ENCODE measurements at regions not wholly inside any gene's neighbourhood (a gene's known extent, or its start where the extent isn't known, plus 50 kb on each side); places are given as distances from the start of the nearest gene placed in this dataset.
"Not testable (repeated sequence)": the region's sequence is repeated elsewhere in the genome, so short reads cannot be mapped to it uniquely, and the experiment has no call there.

DNA sequence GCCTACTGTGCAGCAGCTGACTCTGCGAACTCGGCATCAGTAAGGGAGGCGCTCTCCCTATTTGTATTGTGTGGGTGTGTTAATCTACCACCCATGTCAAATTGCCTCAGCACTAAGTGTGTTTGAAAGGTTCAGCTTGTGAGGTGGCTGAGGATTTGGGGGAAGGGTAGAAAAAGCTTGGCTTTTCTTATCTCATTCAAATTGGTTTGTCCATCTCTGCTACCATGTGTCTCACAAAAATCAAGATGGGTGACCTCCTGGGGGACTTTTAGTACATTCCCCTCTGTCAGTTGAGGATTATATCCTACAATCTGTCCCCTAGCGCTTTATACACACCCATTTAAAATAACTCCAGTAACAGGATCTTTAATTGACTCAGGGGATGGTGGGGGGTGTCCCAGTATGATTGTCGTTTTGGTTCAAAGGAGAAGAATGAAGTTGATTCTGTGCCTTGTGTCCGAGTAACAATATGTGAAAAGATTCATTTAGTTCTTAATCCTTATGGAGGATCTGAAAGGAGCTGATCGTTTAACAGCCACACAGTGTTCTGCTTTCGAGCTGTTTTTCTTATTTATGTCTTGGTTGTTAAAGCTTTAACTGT is 609.6 kb downstream of the PKHD1 start:
- DNase-seq (ENCODE audit: low spot score) = no peak

DNA sequence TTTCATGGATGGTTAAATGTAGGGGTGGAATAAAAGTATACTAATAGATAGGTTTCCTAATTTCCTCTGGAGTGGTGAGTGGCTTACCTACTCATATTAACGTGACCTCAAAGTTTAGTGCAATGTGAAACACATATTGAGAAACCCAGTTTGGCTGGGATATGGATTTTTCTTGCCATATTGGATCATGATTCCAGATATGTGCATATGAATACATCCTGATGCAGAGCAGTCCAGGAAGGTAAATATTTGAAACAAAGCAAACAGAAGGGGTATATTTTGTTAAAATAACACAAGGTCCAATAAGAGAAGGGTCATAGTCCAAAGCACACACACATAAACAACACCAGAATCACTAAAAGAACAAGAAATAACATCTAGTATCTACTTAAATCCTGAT is 608.1 kb downstream of the PKHD1 start:
- DNase-seq (ENCODE audit: low spot score) = no peak

DNA sequence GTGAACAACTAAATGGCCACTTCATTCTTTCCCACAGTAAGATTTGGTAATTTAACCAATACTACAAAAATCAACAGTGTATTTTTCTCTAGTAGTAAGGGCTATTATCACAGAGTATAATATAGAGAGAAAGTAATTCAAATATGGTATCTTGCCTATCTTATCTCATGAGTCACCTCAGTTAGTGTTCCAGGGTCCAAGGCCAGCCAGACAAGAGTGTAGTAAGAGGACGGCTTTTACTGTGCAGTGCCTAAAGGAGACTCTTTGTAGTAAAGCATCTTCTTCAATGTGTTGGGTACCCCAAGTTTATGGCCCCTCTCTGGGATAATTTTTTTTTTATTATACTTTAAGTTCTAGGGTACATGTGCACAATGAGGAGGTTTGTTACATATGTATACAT is 607.4 kb downstream of the PKHD1 start:
- no peak for DNase-seq (ENCODE audit: low spot score)

DNA sequence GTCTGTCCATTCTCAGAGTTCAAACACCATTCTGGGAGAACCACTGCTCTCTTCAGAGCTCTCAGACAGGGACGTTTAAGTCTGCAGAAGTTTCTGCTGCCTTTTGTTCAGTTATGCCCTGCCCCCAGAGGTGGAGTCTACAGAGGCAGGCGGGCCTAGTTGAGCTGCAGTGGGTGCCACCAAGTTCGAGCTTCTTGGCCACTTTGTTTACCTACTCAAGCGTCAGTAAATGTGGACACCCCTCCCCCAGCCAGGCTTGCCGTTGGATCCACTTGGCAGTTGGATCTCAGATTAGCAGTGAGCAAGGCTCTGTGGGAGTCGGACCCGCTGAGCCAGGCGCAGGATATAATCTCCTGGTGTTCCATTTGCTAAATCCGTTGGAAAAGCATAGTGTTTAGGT is 601.5 kb downstream of the PKHD1 start:
- DNase-seq (ENCODE audit: low spot score) = not testable (repeated sequence)

DNA sequence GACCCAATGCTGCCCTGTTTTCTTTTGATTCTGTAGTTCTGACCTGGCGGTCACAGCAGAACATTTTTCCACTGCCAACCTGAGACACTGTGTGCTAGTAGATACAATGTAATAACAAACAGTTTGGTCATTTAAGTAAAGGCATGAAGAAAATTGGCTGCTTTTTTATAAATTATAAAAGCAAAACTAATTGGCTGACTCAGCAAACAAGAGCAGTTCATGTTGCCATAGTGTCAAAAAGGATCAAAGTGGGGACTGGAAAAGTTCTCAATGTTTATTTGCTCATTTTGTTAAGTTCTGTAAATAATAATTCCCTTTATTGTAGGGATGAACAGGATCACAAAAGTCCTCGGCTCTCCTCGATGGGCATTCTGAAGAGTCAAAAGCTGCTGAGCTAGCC is 599.5 kb downstream of the PKHD1 start:
- DNase-seq (ENCODE audit: low spot score) = no peak

DNA sequence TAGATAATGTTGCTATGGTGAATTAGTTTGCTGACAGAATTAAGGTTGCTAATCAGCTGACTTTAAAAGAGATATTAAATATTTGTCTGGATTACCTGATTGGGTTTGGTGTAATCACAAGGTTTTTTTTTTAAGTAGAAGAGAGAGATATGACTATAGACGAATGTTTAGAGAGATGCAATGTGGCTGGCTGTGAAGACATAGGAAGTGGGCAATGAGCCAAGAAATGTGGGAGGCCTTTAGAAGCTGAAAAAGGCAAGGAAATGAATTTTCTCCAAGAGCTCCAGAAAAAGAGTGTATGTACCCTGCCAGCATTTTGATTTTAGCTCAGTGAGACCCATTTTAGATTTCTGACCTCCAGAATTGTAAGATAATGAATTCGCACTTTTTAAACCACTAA is 598.3 kb downstream of the PKHD1 start:
- DNase-seq (ENCODE audit: low spot score) = no peak

DNA sequence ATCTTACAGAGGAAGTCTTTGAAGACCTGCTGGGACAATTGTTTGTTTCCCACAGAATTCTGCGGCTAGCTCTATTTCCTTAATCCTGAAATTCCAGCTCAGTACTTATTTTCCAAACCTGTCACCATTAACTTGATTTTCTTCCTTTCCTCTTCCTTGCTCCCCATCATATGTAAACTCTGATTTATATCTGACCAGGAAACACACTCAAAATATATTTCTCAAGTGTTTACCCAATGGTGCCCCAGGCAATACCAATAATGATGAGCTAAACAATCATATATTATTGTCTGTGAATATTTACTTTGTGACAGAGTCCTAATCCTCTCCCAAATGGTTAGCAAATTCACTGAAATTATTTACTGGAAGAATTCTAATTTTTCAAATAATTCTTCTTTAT is 597.3 kb downstream of the PKHD1 start:
- DNase-seq (ENCODE audit: low spot score) = no peak

DNA sequence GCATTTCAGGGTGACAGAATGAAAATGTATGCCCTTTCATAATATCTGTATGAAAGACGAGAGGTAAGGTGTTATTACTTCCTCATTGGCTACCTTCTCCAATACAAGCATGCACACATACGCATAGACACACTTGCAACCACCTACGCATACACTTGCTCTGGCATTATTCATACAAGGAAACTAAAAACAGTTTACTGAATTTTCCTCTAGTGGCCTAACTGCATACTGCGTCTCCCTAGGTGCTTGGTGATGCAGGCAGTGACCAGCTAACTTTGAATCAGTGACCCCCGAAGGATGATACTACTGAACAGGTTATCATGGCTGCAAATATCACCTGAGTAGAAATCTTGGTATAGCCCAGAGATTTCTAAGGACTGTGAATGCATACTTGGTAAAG is 593.1 kb downstream of the PKHD1 start:
- DNase-seq (ENCODE audit: low spot score) = no peak

DNA sequence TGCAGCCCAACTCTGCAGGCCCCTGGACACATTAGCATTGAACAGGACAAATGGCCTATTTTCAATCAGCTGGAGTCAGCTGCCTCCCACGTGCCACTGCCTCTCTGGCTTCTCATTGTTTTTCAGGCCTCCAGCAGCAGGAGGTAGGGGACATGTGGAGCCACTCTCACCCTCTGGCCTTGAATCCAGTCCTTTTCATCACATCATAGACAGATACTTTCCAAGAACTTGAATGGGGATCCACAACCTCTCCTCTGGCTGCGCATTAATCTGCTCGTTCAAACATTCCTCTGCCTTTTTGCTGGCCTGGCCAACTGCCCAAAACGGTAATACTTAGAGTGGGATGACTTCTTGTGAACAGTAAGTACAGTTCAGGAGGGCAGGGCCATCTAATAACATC is 592.3 kb downstream of the PKHD1 start:
- no peak for DNase-seq (ENCODE audit: low spot score)

DNA sequence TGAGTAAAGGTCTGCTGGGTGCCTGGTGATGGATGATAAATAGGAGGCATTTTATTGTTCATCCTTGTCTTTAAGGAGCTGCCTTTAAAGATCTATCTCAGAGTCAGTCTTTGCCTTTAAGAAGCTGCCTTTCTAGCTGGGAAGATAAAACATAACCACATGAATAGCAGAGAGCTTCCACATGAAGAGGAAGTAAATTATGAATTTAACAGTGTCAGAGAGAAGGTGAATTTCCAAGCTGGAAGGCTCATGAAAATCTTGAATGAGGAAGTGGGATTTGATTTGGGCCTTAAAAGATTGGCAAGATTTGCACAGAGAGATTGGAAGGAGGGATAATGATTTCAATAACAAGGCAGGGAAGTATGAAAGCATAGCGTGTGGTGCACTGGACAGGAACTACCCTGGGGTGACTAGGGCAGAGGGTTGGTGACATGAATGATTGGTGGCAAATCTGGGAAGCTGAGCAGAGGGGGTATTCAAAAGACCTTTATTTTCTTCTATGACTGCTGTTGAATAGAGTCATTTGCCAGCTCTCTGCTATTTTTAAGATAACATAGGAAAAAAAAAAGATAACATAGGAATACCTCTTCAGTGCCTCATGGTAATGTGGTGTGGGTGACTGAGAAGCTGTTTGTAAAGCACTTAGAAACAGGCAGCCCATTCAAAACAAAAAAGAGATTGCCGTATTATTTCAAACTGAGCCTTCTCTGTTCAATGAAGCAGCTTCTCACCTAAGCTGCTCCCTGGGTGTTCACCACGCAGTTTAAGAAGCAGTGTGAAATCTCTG is 591.6 kb downstream of the PKHD1 start:
- no peak for DNase-seq (ENCODE audit: low spot score)

DNA sequence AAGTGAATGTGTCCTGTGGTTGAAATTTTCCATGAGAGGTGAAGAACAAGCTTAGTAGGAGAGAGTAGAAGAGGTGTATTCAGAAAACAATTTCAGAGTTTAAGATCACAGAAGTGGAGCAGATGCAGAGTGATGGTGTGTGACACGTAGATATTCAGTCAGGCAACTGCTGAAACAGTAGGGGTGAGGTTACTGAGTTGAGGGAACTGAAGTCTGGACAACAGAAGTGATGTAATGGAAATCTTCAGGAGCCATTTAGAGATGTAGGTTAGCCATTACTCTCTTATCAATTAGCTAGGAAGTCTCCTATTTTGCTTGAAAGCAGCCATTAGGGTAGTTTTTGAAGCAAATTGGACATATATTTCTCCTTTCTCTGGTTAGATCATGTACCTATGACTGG is 584.4 kb downstream of the PKHD1 start:
- no peak for DNase-seq (ENCODE audit: low spot score)

DNA sequence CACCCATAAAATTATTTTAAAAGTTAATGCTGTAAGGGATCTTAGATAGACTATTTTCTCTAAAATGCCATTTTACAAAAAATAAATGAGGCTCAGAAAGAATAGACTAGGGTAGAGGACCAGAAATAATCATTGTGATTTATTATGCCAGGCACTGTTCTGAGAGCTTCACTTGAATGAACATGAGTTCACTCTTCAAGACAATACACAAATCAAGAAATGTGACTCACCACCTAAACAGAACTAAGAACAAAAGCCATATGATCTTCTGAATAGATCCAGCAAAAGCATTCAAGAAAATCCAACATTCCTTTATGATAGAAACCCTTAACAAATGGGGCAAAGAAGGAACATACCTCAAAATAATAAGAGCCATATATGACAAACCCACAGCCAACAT is 582.0 kb downstream of the PKHD1 start:
- no peak for DNase-seq (ENCODE audit: low spot score)

DNA sequence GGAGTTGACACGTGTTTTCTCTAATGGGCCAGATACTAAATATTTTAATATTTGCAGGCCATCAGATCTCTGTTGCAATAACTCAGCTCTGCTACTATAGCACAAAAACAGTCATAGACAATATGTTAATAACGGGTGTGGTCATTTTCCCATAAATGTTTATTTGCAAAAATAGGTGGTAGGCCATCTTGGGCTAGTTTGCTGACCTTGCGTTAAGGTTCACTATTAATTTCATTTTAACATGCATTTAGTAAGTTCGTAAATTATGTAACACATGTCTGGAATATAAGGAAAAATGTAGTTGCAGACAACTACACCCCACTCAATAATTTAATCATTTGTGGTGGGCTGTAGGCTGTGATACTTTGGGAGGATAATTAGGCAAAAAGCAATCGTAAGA is 577.8 kb downstream of the PKHD1 start:
- DNase-seq (ENCODE audit: low spot score) = no peak

DNA sequence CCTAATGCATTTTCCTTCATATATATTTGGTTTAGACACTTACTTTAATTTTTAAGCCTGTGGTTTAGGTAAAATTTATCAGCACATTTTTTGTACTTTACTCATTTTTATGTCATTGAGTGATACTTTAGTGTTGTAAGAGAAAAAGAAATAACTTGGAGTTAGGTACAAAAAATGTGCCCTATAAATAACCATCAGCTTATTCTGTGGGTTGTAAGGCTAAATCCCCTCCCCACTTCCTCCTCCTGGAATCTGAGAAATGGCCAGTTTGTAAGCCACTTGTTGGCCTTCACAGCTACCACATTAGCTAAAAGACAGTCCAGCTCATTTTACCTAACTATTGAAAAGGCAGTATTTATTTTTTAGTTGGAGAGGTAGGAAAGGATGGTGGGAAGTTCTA is 576.3 kb downstream of the PKHD1 start:
- DNase-seq (ENCODE audit: low spot score) = no peak

DNA sequence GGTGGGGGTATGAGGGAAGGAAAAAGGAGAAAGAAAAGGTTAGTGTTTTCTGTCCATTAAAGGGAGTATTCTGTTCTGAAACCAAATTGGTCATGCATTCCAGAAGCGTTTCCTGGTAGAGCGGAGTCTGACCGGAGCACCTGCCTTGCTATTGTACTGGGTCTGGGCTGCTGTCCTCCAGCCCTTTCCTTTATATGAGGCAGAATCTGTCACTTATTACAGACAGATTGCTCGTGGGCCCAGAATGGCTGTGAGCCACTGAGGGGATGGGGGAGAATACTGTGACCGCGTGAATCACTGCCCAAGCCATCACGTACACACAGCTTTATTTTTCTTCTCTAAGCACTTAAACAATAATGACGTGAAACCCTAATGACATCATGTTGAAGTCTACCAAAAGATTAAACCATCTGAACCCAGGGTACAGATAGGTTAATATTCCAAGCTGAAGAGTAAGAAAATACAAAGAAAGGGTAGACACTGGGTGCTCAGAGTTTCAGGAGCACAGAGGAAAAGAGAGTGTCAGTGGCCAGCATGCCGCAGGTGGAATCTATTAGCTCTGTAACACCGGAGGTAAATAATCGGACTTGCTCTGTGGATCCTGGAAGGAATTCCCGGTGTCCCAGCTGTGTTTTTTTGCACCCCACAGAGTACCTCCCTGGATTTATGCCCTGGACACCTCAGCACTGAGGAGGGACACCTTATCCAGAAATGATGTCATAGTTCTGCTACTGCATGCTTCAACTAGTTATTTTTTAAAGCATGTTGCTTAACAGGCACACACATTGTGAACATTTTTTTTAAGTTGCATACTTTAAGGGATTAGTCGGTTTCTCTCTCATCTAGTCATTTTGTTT is 573.3 kb downstream of the PKHD1 start:
- DNase-seq (ENCODE audit: low spot score) = no peak

DNA sequence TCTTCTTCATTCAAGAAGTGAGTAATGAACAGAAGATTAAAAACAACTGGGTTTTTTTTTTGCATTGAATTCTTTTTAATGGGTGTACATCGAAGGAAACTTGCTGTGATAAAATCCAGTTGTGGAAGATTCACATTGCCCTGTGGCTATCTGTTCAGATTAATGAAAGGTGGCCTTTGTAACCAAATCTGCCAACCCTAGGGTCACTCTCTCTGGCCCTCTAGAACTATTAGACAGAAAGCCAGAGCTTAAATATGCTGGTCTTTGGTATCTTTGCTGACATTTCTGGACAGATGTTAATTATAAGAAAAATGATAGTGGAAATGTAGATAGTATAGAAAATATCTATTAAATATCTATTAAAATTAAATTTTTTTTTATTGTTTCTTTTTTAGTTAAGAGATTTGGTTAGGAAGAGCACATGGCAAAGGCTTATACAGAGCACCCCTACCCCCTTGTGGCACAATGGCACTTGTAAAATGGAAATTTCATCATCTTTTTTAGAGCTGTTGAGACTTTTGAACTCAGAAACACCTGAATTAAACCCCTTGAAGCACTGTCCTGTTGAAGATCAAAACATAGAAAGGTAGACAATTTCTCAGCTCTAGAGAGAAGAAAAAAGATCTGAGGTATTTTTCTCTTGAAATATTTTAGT is 572.5 kb downstream of the PKHD1 start:
- DNase-seq (ENCODE audit: low spot score) = no peak

DNA sequence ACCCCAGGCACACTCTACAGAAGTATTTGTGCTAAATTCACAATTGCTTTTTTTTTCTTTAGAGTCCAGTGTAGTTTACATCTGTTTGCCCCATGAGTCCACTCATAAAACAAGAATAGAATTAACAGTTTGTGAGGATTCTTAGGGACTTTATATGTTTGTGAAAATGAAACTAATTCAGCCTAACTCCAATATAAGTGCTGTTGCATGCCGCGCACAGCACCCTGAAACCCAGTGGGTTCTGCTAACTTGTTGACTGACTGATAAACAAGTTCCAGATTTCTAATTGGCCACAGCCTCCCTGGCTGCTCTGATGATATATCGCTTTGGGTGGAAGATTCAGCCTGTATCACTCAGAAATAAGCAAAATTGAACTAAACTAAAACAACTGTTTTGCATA is 561.4 kb downstream of the PKHD1 start:
- DNase-seq (ENCODE audit: low spot score) = no peak

DNA sequence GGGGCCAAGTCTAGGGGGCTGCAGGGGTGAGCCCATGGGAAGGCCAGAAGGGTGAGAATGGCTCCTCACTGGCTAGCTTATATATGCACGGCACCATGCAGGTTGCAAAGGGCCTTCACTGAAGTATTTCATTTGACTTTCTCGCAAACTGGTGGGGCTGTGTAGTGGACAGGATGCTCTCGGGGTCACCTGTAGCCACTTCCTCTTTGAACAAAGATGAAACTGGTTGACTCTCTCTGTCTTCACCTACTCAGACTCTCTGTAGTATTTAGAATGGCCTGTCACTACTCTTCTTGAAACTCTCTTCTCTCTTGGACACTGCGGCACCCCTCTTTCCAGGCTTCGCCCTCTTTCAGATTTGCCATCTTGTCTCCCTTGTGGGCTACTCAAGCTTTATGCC is 560.5 kb downstream of the PKHD1 start:
- no peak for DNase-seq (ENCODE audit: low spot score)

DNA sequence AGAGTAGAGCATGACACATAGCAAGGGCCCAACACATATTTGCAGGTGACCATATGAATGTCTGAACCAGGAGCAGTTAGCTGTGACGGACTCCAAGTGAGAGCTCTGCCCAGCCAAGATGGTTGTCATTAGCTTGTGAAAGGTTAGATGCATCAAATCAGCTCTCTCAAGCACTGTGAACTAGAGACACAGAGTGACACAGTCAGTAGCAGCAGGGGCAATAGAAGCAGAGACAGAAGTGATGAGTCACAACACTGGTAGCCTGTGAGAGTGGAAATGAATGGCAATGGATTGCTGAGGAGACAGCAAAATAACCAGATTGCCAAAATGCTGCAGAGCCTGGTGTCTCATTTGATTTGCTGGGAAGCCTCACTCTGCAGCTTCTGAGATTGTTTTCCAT is 558.9 kb downstream of the PKHD1 start:
- no peak for DNase-seq (ENCODE audit: low spot score)

DNA sequence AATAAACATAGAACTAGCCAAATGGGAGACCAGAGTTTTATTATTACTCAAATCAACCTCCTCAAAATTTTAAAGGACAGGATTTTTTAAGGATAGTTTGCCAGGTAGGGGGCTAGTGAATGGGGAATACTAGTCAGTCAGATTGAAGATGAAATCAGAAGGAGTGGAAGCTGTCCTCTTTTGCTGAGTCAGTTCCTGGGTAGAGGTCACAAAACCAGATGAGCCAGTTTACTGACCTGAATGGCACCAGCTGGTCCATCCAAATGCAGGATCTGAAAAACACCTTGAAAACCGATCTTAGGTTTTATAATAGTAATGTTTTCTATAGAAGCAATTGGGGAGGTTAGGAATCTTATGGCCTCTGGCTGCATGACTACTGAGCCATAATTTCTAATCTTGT is 558.2 kb downstream of the PKHD1 start:
- no peak for DNase-seq (ENCODE audit: low spot score)

DNA sequence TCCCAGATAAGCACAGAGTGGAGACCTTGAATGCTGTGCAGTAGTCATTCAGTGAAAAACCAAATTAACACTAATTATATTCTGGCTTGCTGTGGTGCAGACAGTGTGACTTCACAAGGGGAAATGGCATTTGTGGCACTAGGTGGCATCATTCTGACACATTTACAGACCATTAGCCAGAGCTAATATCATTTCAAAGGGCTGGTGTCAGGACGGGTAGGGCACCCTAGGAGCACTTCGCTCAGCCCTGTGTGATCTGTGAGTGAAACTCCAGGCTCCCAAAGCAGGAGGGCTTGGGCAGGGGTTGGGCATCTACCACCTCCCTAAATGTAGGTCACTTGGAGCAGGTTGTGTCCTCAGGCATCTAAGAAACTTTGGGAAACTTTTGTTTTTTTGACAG is 555.8 kb downstream of the PKHD1 start:
- DNase-seq (ENCODE audit: low spot score) = no peak

DNA sequence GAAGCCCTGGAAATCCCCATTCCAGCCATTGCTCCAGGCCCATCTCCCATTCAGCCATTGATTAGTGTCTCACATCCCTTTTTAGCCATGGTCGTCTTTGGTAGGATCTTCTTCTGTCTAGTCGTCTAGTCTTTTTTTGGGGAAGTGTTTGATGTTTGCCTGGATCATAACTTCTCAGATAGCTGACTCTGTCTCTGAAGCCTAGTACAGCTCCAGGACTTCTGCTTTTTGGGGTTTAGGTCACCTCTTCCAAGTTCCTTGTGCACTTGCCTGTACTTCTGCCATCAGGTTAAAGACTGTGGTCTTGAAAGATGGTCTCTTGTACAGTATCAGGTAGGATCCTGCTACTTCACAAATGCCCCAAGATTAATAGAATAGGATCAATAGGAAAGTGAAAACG is 553.5 kb downstream of the PKHD1 start:
- DNase-seq (ENCODE audit: low spot score) = no peak

DNA sequence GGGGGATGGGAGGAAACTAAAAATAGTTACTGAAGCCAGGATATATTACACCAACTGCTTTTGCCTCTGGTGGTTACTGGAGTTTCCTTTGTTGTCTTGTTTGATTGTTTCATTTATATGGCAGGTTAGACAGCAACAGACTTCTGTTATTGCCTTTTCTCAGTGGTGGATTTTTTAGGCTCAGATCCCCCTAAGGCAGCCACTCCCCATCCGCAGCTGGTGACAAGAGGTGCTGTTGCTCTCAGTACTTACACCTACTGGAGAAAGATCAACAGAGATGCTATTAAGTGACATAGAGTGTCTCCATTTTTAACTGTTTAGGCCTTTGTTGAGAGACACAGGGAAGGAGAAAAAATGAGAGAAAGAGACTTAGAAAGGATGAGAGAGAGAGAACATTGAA is 552.1 kb downstream of the PKHD1 start:
- DNase-seq (ENCODE audit: low spot score) = no peak
